Mesodermal cell (in vitro differentiated cells): ENCODE measurements at regions not wholly inside any gene's neighbourhood (a gene's known extent, or its start where the extent isn't known, plus 50 kb on each side); places are given as distances from the start of the nearest gene placed in this dataset.
A peak's percentile ranks its signal among the peaks of the same experiment; 100 is the strongest.

Experiments used
- H3K27ac ChIP-seq: 2 replicates; pipeline ENCODE4 v1.7.0; 2013; ENCODE audit warnings: mild to moderate bottlenecking, low read depth, low read length, moderate library complexity; ENCODE audit not compliant: severe bottlenecking
- H3K36me3 ChIP-seq: 2 replicates; pipeline ENCODE4 v1.7.1; 2013; ENCODE audit warnings: mild to moderate bottlenecking, low read length, moderate library complexity; ENCODE audit not compliant: control insufficient read depth, insufficient read depth
- H3K4me1 ChIP-seq: one replicate; pipeline ENCODE4 v1.7.1; 2013; ENCODE audit warnings: mild to moderate bottlenecking, low read length; ENCODE audit not compliant: insufficient read depth, control insufficient read depth, poor library complexity, severe bottlenecking
- H3K4me3 ChIP-seq: 2 replicates; pipeline ENCODE4 v1.7.0; 2013; ENCODE audit warnings: low read length, control low read depth, mild to moderate bottlenecking; ENCODE audit not compliant: insufficient read depth, poor library complexity, severe bottlenecking; ENCODE audit errors: extremely low read depth
- H3K9me3 ChIP-seq: 2 replicates; pipeline ENCODE4 v1.7.1; 2013; ENCODE audit warnings: mild to moderate bottlenecking, low read length, moderate library complexity; ENCODE audit not compliant: control insufficient read depth
- WGBS, 2 experiments: methylation state at CpG; one replicate each; pipeline ENCODE4 v1.1.5; 2013; ENCODE audit warnings: missing lambda C conversion rate in 2 of 2; ENCODE audit not compliant: insufficient coverage in 2 of 2; 5-methylcytosine and 5-hydroxymethylcytosine counted together

- 83 to 100% methylated on average over 1 of the region's 1 CpG for WGBS, 2 experiments
- H3K27ac ChIP-seq = no peak overlapping the region
- H3K4me1 ChIP-seq = no peaks in the 10 kb centered on the region
- H3K9me3 ChIP-seq = no peaks in the 10 kb centered on the region
- no peak overlapping the region for H3K4me3 ChIP-seq
- no peaks in the 10 kb centered on the region for H3K36me3 ChIP-seq
Observed at GRCh38 chr13:50401049-50401505, 385.8 kb downstream of the KCNRG start.

- no peak overlapping the region for H3K27ac ChIP-seq
- 80 to 100% methylated on average over 1 to 2 of the region's 3 CpGs for WGBS, 2 experiments
- no peaks in the 10 kb centered on the region for H3K4me1 ChIP-seq
- no peaks in the 10 kb centered on the region for H3K36me3 ChIP-seq
- H3K4me3 ChIP-seq = no peak overlapping the region
- no peaks in the 10 kb centered on the region for H3K9me3 ChIP-seq
Observed at GRCh38 chr13:50401721-50402465, 386.6 kb downstream of the KCNRG start.

- WGBS, 2 experiments = no CpG with 5 or more reads among the region's 1 CpG
- H3K27ac ChIP-seq = no peak overlapping the region
- H3K9me3 ChIP-seq = no peaks in the 10 kb centered on the region
- no peak overlapping the region for H3K4me3 ChIP-seq
- H3K36me3 ChIP-seq = no peaks in the 10 kb centered on the region
- no peaks in the 10 kb centered on the region for H3K4me1 ChIP-seq
Observed at GRCh38 chr13:50403311-50403710, 388.1 kb downstream of the KCNRG start.

GRCh38 chr13:50404116-50404515 lies 388.9 kb downstream of the KCNRG start:
- H3K36me3 ChIP-seq = no peaks in the 10 kb centered on the region
- H3K27ac ChIP-seq = no peak overlapping the region
- no peaks in the 10 kb centered on the region for H3K4me1 ChIP-seq
- H3K4me3 ChIP-seq = no peak overlapping the region
- H3K9me3 ChIP-seq = no peaks in the 10 kb centered on the region
- WGBS, 2 experiments = 49 to 80% methylated on average over 1 to 2 of the region's 3 CpGs

- Histone ChIP-seq H3K27ac (no peak overlapping the region), H3K36me3 (no peaks in the 10 kb centered on the region), H3K4me3 (no peak overlapping the region), H3K9me3 (no peaks in the 10 kb centered on the region), H3K4me1 (no peaks in the 10 kb centered on the region)
- 75 to 100% methylated on average over 1 of the region's 1 CpG for WGBS, 2 experiments
Observed at GRCh38 chr13:50404769-50405168, 389.5 kb downstream of the KCNRG start.

GRCh38 chr13:50406831-50407230 lies 391.6 kb downstream of the KCNRG start:
- peaks cover 12% of the 10 kb centered on the region for H3K4me1 ChIP-seq
- H3K4me3 ChIP-seq = no peak overlapping the region
- no peaks in the 10 kb centered on the region for H3K9me3 ChIP-seq
- no peaks in the 10 kb centered on the region for H3K36me3 ChIP-seq
- H3K27ac ChIP-seq = no peak overlapping the region
- 81 to 100% methylated on average over 2 of the region's 3 CpGs for WGBS, 2 experiments

GRCh38 chr13:50408068-50408467 lies 392.8 kb downstream of the KCNRG start:
- H3K36me3 ChIP-seq = no peaks in the 10 kb centered on the region
- H3K27ac ChIP-seq = no peak overlapping the region
- no peak overlapping the region for H3K4me3 ChIP-seq
- H3K4me1 ChIP-seq = peaks cover 25% of the 10 kb centered on the region
- WGBS, 2 experiments = 67 to 100% methylated on average over 1 of the region's 3 CpGs
- no peaks in the 10 kb centered on the region for H3K9me3 ChIP-seq

GRCh38 chr13:50409220-50409619 lies 394.0 kb downstream of the KCNRG start:
- 95 to 100% methylated on average over 2 of the region's 2 CpGs for WGBS, 2 experiments
- H3K27ac ChIP-seq = no peak overlapping the region
- peaks cover 1% of the 10 kb centered on the region for H3K9me3 ChIP-seq

GRCh38 chr13:50410921-50411746 lies 395.9 kb downstream of the KCNRG start:
- Histone ChIP-seq H3K9me3 (peaks cover 12% of the 10 kb centered on the region), H3K4me3 (no peak overlapping the region), H3K27ac (peak overlapping the region; percentile 82), H3K36me3 (no peaks in the 10 kb centered on the region), H3K4me1 (peaks cover 26% of the 10 kb centered on the region)
- WGBS, 2 experiments = 31 to 46% methylated on average over 4 to 5 of the region's 5 CpGs

More at GRCh38 chr13:50409220-50409619, 394.0 kb downstream of the KCNRG start:
- no peak overlapping the region for H3K4me3 ChIP-seq
- H3K4me1 ChIP-seq = peaks cover 26% of the 10 kb centered on the region
- no peaks in the 10 kb centered on the region for H3K36me3 ChIP-seq

GRCh38 chr13:50412046-50412617 lies 396.9 kb downstream of the KCNRG start:
- no peaks in the 10 kb centered on the region for H3K36me3 ChIP-seq
- H3K4me1 ChIP-seq = peaks cover 26% of the 10 kb centered on the region
- peaks cover 12% of the 10 kb centered on the region for H3K9me3 ChIP-seq
- WGBS, 2 experiments = 100% methylated on average over 2 of the region's 4 CpGs
- peak overlapping the region; percentile 82 for H3K27ac ChIP-seq
- no peak overlapping the region for H3K4me3 ChIP-seq
